Activated T-helper 2 cell treated with anti-CD3 and anti-CD28 coated beads, Interferon-gamma antibody, Interleukin-2, Interleukin-4, amounts not matched to agents 10 μg/mL and 5 μg/mL and 100 μg/mL, durations not matched to agents 14 hours and 24 hours and 36 hours (primary cell): ENCODE measurements at regions not wholly inside any gene's neighbourhood (a gene's known extent, or its start where the extent isn't known, plus 50 kb on each side); places are given as distances from the start of the nearest gene placed in this dataset.

Experiments used
- DNase-seq: peaks from one replicate; pipeline ENCODE4 v3.0.0; 2021; ENCODE audit warnings: low spot score
- H3K27ac Mint-ChIP-seq: one replicate; pipeline ENCODE4 v1.8.0; 2021; ENCODE audit warnings: mixed read lengths
- H3K27me3 Mint-ChIP-seq: one replicate; pipeline ENCODE4 v1.8.0; 2021; ENCODE audit warnings: low read depth, mixed read lengths
- H3K36me3 Mint-ChIP-seq: one replicate; pipeline ENCODE4 v1.8.0; 2021; ENCODE audit warnings: low read depth, mixed read lengths
- H3K4me1 Mint-ChIP-seq: one replicate; pipeline ENCODE4 v1.8.0; 2021; ENCODE audit warnings: low read depth, mixed read lengths
- H3K4me3 Mint-ChIP-seq: one replicate; pipeline ENCODE4 v1.8.0; 2021; ENCODE audit warnings: low read depth, mild to moderate bottlenecking, moderate library complexity, mixed read lengths
- H3K9me3 Mint-ChIP-seq: one replicate; pipeline ENCODE4 v1.8.0; 2021; ENCODE audit warnings: mixed read lengths
- intact Hi-C: fragments of 100-400 bp; cut with micrococcal nuclease; formaldehyde crosslinking; loops from one replicate; pipeline ENCODE4 v1.15.1; 2023

DNA sequence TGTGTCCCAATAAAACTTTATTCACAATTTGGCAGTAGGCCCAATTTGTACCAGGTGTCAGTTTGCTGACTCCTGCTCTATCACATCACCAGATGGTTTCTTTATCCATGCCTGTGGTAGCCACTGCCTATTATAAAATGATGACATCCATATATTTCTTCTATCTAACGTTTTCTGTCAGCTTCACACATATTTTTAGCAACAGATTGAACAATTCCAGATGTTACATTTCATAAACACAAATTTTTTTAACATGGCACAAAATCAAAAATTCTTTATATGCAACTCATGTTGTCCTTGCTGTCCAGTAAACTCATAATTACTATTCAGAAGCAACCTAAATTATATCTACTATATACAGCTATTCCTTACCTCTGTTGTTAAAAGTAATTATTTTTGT is 1371.6 kb downstream of the NSUN3 start:
- intact Hi-C loops, result no loop called here

DNA sequence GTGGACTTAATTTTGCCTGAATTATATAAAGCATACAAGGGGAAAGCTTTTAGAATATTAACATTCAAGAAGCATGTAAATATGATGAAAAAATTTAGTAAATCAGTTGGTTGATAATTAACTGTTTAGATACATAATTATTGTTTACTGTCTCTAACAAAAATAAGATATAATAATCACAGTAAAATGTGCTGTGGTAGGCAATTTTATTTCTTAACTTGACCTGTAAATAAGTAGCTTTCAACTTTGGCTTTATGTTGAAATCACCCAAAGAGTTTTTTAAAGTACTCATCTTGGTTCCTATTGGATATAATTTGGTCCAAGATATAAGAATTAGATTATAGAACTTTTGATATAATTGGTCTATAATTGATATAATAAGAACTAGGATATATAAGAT is 1374.5 kb downstream of the NSUN3 start:
- no peaks in the 10 kb centered on the region for H3K36me3 Mint-ChIP-seq
- intact Hi-C loops, result no loop called here
- H3K4me3 Mint-ChIP-seq, result no peak overlapping the region
- no peaks in the 10 kb centered on the region for H3K4me1 Mint-ChIP-seq
- DNase-seq, result no peak
- H3K9me3 Mint-ChIP-seq, result peaks cover 18% of the 10 kb centered on the region
- H3K27me3 Mint-ChIP-seq, result no peaks in the 10 kb centered on the region
- no peak overlapping the region for H3K27ac Mint-ChIP-seq

More for the DNA sequence above, 1371.6 kb downstream of the NSUN3 start:
- no peaks in the 10 kb centered on the region for H3K27me3 Mint-ChIP-seq
- no peak for DNase-seq
- H3K27ac Mint-ChIP-seq, result no peak overlapping the region
- no peak overlapping the region for H3K4me3 Mint-ChIP-seq
- H3K36me3 Mint-ChIP-seq, result no peaks in the 10 kb centered on the region
- H3K9me3 Mint-ChIP-seq, result peaks cover 19% of the 10 kb centered on the region
- H3K4me1 Mint-ChIP-seq, result no peaks in the 10 kb centered on the region

DNA sequence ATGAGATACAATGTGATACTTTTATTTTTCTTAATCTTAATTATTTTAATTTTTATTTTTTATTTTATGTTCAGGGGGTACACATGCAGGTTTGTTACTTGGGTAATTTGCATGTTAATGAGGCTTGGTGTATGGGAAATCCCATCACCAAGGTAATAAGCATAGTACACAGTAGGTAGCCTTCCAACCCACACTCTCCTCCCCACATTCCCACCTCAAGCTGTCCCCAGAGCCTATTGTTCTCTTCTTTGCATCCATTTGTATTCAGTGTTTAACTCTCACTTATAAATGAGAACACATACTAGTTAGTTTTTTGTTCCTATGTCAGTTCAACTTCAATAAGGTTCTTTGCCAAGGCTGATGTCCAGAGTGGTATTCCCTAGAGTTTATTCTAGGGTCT is 1375.4 kb downstream of the NSUN3 start:
- Mint-ChIP-seq H3K9me3 (peaks cover 18% of the 10 kb centered on the region), H3K27me3 (no peaks in the 10 kb centered on the region), H3K27ac (no peak overlapping the region), H3K36me3 (no peaks in the 10 kb centered on the region), H3K4me3 (no peak overlapping the region), H3K4me1 (no peaks in the 10 kb centered on the region)
- intact Hi-C loops, result no loop called here
- DNase-seq, result no peak

DNA sequence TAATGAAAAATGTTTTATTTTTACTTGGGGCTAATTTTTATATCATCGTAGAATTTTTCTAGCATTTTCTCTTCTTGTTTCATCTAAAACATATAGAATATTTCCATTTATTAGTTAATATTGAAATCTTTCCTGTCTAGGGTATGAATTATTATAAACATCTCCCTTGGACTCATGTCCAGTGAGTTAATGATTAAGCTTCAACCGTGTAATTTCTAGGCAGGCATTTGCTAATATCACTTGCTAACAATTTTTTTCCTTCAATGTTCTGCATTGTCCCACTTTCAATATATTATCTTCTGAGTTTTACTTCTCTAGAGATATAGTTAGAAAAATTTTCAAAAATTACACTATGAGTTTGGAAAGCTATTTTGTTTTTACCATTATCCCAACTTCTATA is 1371.6 kb upstream of the EPHA6 start:
- intact Hi-C loops, result no loop called here
- Mint-ChIP-seq H3K4me1 (no peaks in the 10 kb centered on the region), H3K27ac (no peak overlapping the region), H3K9me3 (peaks cover 12% of the 10 kb centered on the region), H3K36me3 (no peaks in the 10 kb centered on the region), H3K4me3 (no peak overlapping the region), H3K27me3 (no peaks in the 10 kb centered on the region)
- no peak for DNase-seq

DNA sequence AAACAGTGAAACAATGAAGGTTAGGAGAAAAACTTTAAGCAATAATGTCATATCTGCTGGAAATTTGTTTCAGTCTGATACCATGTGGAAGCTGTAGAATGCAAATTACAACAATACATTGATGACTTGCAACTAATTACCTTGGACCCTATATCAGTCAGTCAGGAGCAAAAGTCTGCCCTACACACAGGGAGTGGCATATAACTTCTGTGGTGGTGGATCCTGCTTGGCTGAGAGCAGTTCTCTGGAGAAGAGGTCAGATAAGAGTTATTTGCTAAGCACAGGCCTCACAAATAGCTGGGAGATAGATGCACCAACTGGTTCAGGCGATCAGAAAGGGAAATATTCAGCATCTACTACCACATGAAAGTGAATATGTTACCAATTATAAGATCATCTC is 1364.6 kb upstream of the EPHA6 start:
- DNase-seq, result no peak
- H3K27me3 Mint-ChIP-seq, result no peaks in the 10 kb centered on the region
- peaks cover 8% of the 10 kb centered on the region for H3K9me3 Mint-ChIP-seq
- no peaks in the 10 kb centered on the region for H3K36me3 Mint-ChIP-seq
- H3K4me3 Mint-ChIP-seq, result no peak overlapping the region
- intact Hi-C loops, result no loop called here
- no peak overlapping the region for H3K27ac Mint-ChIP-seq
- H3K4me1 Mint-ChIP-seq, result no peaks in the 10 kb centered on the region

DNA sequence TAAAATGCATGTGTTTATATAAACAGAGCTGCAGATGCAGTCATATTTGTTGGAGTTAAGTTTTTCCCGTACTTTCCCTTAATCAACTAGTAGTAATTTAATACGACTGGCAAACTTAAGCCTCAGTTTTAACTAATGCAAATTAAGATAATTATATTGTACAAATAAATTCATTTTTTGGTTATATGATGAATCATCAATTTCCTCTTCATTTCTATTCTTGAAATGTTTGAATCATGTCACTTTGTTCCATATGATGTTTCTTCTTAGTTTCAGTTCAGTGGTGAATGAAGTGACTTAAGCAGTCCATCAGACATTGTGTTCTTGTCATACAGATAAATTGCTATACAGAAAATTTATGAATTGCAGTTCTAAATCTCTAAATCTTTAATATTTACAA is 1361.2 kb upstream of the EPHA6 start:
- H3K9me3 Mint-ChIP-seq, result peaks cover 8% of the 10 kb centered on the region
- no peaks in the 10 kb centered on the region for H3K36me3 Mint-ChIP-seq
- no peaks in the 10 kb centered on the region for H3K4me1 Mint-ChIP-seq
- H3K27me3 Mint-ChIP-seq, result no peaks in the 10 kb centered on the region
- DNase-seq, result no peak
- no peak overlapping the region for H3K4me3 Mint-ChIP-seq
- intact Hi-C loops, result no loop called here
- H3K27ac Mint-ChIP-seq, result no peak overlapping the region

DNA sequence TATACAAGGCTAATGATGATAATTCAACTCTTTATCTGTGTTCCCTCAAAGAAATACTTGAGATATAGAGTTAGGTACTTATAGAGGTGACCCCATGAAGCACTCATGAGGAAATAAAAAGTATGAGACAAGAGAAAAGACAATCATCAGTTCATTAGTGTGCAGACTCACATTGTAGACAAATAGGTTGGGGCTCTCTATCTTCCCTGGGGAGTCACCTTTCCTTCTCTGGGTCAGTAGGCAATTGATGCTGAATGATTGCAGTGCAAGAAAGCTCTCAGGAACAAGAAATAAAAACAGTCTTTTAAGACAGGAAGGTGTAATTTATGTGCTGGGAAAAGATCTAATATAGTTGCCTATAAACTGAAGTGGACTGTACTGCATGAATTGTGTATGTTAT is 1357.6 kb upstream of the EPHA6 start:
- no peak overlapping the region for H3K27ac Mint-ChIP-seq
- no peaks in the 10 kb centered on the region for H3K27me3 Mint-ChIP-seq
- no peaks in the 10 kb centered on the region for H3K4me1 Mint-ChIP-seq
- no peak for DNase-seq
- peaks cover 5% of the 10 kb centered on the region for H3K9me3 Mint-ChIP-seq
- intact Hi-C loops, result no loop called here
- no peaks in the 10 kb centered on the region for H3K36me3 Mint-ChIP-seq
- H3K4me3 Mint-ChIP-seq, result no peak overlapping the region

DNA sequence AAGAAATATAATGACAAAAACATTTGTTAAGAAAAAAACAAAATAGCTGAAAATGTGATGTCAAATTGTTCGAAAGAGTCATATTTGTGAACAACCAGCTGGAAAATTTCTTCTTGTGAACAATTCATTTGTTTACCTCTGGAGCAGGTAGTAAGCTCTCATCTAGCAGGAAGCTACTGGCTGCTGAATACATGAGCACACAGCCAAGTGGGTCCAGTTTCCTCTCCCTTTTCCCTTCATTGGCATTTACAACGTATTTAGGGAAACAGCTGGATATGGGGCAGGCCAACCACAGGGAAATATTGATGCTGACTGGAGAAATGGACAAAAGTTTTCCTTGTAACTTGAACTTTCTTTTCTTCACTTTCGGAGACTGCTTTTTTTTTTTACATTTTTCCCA is 1354.7 kb upstream of the EPHA6 start:
- H3K4me1 Mint-ChIP-seq, result no peaks in the 10 kb centered on the region
- H3K9me3 Mint-ChIP-seq, result peaks cover 16% of the 10 kb centered on the region
- intact Hi-C loops, result no loop called here
- no peak overlapping the region for H3K27ac Mint-ChIP-seq
- DNase-seq, result no peak
- no peaks in the 10 kb centered on the region for H3K36me3 Mint-ChIP-seq
- H3K4me3 Mint-ChIP-seq, result no peak overlapping the region
- H3K27me3 Mint-ChIP-seq, result no peaks in the 10 kb centered on the region

DNA sequence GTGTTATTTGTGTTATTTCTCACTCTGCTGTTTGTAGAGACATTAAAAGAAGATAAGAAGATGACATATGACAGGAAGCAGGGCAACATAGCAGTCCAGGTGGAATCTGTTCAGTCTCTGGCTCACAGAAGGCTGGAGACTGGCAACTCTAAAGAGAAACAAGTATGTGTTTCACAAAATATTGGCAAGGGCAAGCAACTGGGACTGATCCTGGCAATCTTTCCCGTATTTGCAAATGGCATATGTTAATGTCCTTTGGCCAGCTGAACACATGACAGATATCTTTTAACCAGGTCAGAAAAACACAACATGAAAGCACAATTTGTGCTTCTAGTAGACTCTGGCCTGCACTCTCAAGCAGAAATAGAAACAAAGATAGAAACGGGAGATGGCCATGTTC is 1354.1 kb upstream of the EPHA6 start:
- Mint-ChIP-seq H3K27me3 (no peaks in the 10 kb centered on the region), H3K4me1 (no peaks in the 10 kb centered on the region), H3K36me3 (no peaks in the 10 kb centered on the region), H3K9me3 (peaks cover 16% of the 10 kb centered on the region), H3K27ac (no peak overlapping the region), H3K4me3 (no peak overlapping the region)
- intact Hi-C loops, result no loop called here
- DNase-seq, result no peak

DNA sequence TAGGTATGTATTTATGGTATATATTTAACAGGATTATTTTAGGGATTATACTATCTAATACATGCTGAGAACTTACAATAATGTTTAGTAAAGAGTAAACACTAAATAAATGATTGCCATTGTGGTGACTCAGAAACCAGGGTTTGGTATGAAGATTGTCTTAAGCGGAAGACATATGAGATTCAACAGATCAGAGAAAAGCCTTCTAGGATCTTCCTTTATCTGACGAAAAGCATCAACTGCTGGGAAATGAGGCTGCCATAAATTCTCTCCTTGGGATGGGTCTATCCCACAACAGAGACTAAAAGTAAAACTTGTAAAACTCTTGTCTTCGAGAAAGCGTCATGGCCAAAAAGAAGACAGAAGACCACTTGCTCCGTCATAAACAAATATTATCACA is 1352.2 kb upstream of the EPHA6 start:
- Mint-ChIP-seq H3K4me1 (no peaks in the 10 kb centered on the region), H3K36me3 (no peaks in the 10 kb centered on the region), H3K27ac (no peak overlapping the region), H3K4me3 (no peak overlapping the region), H3K9me3 (peaks cover 28% of the 10 kb centered on the region), H3K27me3 (no peaks in the 10 kb centered on the region)
- DNase-seq, result no peak
- intact Hi-C loops, result no loop called here

DNA sequence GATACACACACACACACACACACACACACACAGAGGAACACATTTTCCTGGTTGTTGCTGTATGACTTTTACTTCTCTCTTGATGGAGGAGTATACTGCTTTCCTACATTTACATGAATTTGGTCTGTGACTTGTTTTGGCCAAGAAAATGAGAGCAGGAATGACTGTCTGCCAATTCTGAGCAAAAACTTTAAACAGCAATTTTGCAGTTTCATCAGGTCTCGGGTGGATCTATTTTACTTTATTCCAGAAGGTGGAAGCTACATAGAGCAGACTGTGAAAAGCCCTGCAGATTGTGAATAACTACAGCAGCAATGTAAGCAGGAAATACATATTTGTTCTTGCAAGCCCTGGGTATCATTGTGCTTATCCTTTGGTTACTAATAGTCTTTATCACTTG is 1350.0 kb upstream of the EPHA6 start:
- no peak for DNase-seq
- Mint-ChIP-seq H3K27me3 (no peaks in the 10 kb centered on the region), H3K4me3 (no peak overlapping the region), H3K9me3 (peaks cover 43% of the 10 kb centered on the region), H3K36me3 (no peaks in the 10 kb centered on the region), H3K4me1 (no peaks in the 10 kb centered on the region), H3K27ac (no peak overlapping the region)
- intact Hi-C loops, result no loop called here

DNA sequence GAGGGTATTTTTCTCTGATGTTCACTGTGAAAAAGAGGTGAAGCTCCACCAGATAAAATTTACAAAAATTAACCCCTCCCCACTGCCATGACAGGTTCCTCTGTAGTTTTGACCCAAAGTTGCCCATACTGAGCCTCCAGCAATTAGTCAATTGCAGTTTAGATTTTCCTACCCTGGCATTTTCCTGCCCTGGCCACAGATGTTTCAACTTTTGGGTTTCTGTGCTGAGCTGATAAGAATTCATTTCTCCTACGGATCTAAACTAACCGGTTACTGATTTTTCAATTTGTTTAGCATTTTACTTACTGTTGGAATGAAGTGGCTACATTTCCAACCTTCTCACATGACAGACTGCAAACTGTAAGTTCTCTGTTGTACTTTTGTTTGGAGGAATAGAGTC is 1346.1 kb upstream of the EPHA6 start:
- Mint-ChIP-seq H3K4me3 (no peak overlapping the region), H3K4me1 (no peaks in the 10 kb centered on the region), H3K27me3 (no peaks in the 10 kb centered on the region), H3K9me3 (peaks cover 36% of the 10 kb centered on the region), H3K36me3 (no peaks in the 10 kb centered on the region), H3K27ac (no peak overlapping the region)
- no peak for DNase-seq
- intact Hi-C loops, result no loop called here

DNA sequence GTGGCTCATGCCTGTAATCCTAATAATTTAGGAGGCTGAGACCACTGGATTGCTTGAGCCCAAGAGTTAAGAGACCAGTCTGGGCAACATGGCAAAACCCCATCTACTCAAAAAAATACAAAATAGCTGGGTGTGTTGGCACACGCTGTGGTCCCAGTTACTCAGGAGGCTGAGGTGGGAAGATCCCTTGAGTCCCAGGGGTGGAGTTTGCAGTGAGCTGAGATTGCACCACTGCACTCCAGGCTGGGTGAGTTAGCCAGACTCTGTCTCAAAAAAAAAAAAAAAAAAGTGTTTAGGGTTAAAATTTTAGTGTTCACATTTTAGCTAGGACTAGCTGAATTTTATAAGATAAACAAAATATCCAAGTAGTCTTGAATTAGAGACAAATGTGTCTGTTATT is 1340.1 kb upstream of the EPHA6 start:
- H3K9me3 Mint-ChIP-seq, result peaks cover 7% of the 10 kb centered on the region
- DNase-seq, result no peak
- no peaks in the 10 kb centered on the region for H3K36me3 Mint-ChIP-seq
- H3K4me3 Mint-ChIP-seq, result no peak overlapping the region
- no peaks in the 10 kb centered on the region for H3K4me1 Mint-ChIP-seq
- H3K27ac Mint-ChIP-seq, result no peak overlapping the region
- intact Hi-C loops, result no loop called here
- H3K27me3 Mint-ChIP-seq, result no peaks in the 10 kb centered on the region

DNA sequence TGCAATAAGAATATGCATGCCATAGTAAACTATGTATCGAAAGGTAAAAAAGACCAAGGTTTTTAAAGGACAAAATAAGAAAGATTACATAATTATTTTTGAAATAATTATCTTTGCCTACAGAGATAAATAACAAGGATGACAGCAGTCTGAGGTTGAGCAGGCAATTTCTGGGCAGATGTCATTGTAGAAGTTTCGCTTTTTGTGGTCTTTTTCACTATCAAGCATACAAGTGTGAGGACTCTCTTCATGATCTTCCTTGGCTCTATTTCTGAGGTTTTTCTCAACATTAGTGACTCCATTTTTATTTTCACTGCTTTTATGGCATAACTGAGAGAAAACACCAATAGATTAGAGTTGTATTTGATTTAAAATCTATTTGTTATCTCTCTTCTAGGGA is 1337.9 kb upstream of the EPHA6 start:
- no peak for DNase-seq
- Mint-ChIP-seq H3K27me3 (no peaks in the 10 kb centered on the region), H3K4me1 (no peaks in the 10 kb centered on the region), H3K27ac (no peak overlapping the region), H3K36me3 (no peaks in the 10 kb centered on the region), H3K4me3 (no peak overlapping the region), H3K9me3 (peaks cover 4% of the 10 kb centered on the region)
- intact Hi-C loops, result no loop called here
